ENCODE measurements at regions not wholly inside any gene's neighbourhood (a gene's known extent, or its start where the extent isn't known, plus 50 kb on each side); places are given as distances from the start of the nearest gene placed in this dataset.

DNA sequence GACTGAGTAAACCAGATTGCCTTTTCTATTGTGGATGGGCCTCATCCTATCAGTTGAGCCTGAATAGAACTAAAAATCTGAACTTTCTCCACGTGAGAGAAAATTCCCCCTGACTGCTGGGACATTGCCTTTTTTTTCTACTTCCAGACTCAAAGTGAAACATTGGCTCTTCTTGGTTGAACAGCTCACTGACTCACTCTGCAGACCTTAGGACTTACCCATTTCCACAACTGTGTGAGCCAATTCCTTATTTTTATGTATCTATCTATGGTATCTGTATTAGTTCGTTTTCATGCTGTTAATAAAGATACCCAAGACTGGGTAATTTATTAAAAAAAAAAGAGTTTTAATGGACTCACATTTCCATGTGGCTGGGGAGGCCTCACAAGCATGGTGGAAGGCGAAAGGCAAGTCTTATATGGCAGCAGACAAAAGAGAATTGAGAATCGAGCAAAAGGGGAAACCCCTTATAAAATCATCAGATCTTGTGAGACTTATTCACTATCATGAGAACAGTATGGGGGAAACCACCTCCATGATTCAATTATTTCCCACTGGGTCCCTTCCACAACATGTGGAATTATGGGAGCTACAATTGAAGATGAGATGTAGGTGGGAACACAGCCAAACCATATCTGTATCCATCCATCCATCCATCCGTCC, 306.7 kb upstream of the SLC24A2 start:
- TF ChIP-seq, protein P1, sequence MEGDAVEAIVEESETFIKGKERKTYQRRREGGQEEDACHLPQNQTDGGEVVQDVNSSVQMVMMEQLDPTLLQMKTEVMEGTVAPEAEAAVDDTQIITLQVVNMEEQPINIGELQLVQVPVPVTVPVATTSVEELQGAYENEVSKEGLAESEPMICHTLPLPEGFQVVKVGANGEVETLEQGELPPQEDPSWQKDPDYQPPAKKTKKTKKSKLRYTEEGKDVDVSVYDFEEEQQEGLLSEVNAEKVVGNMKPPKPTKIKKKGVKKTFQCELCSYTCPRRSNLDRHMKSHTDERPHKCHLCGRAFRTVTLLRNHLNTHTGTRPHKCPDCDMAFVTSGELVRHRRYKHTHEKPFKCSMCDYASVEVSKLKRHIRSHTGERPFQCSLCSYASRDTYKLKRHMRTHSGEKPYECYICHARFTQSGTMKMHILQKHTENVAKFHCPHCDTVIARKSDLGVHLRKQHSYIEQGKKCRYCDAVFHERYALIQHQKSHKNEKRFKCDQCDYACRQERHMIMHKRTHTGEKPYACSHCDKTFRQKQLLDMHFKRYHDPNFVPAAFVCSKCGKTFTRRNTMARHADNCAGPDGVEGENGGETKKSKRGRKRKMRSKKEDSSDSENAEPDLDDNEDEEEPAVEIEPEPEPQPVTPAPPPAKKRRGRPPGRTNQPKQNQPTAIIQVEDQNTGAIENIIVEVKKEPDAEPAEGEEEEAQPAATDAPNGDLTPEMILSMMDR (IDR thresholded peaks at IDR 0.05): no peak
- TF ChIP-seq EZH2 (IDR thresholded peaks at IDR 0.05): no peak

Data from neural progenitor cell (in vitro differentiated cells).